GM12874 (cell line): ENCODE measurements at regions not wholly inside any gene's neighbourhood (a gene's known extent, or its start where the extent isn't known, plus 50 kb on each side); places are given as distances from the start of the nearest gene placed in this dataset.

Experiments used
- TF ChIP-seq, protein P1 (sequence below): IDR thresholded peaks from 2 replicates; pipeline ENCODE4 v1.5.1; 2011; ENCODE audit warnings: low read depth, mild to moderate bottlenecking, control low read depth, low read length, moderate library complexity; ENCODE audit not compliant: insufficient read depth

DNA sequence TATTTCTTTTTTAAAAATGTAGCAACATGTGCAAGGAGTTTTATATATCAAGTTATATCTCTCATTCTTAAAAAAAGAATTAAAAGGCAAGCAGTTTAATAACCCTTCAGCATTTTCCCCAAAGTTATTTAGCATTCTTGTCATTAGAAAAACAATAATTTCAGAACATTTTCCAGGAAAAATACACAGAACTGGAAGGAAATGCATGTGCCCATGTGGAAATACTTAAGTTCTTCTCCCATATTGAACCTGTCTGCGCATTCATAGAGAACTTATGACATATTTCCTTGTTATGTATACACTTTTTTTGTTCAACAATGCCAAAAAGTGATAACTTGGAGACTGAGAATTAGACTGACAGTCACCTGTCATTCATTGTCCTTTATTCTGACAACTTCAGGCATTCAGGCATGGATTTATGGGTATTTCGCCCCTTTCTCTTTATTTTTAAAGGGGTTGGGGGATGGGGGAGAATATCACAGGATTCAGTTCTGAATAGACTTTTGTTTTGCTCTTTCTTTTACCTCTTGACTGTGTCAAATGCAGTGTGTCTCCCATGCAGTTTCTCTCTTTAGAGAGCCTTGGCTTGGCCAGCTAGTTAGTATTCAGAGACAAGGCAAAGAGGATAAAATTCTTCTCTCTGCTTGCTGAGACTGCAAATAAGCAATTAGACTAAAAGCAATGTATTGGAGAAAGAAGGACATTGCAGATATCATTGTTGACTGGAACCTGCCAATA is 701.0 kb downstream of the NR2F1-AS1 start:
- TF ChIP-seq, protein P1, sequence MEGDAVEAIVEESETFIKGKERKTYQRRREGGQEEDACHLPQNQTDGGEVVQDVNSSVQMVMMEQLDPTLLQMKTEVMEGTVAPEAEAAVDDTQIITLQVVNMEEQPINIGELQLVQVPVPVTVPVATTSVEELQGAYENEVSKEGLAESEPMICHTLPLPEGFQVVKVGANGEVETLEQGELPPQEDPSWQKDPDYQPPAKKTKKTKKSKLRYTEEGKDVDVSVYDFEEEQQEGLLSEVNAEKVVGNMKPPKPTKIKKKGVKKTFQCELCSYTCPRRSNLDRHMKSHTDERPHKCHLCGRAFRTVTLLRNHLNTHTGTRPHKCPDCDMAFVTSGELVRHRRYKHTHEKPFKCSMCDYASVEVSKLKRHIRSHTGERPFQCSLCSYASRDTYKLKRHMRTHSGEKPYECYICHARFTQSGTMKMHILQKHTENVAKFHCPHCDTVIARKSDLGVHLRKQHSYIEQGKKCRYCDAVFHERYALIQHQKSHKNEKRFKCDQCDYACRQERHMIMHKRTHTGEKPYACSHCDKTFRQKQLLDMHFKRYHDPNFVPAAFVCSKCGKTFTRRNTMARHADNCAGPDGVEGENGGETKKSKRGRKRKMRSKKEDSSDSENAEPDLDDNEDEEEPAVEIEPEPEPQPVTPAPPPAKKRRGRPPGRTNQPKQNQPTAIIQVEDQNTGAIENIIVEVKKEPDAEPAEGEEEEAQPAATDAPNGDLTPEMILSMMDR: no peak

DNA sequence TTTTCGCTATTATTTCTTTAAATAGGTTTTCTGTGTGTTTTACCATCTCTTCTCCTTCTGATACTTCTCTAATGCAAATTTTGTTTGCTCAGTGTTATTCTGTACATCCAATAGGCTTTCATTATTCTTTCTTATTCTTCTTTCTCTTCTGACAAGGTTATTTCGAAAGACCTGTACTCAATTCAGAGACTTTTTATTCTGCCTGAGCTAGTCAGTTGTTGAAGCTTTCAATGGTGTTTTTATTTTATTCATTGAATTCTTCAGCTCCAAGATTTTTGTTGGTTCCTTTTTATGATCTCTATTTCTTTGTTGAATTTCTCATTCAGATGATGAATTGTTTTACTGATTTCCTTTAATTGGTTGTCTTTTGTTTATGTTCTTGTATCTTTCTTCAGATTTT is 706.2 kb downstream of the NR2F1-AS1 start:
- TF ChIP-seq, protein P1: no peak

DNA sequence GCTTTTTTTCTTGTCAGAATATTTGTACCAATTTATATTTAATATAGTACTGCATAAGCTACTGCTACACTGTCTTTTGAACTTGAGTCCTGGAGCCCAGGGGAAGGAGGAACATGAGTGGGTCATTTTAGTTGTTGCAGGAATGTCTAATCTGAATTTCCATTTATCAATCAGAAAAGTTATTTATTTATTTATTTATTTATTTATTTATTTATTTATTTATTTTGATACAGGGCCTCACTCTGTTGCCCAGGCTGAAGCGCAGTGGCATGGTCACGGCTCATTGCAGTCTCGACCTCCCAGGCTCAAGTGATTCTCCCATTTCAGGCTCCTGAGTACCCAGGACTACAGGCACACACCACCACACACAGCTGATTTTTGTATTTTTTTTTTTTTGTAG is 712.6 kb downstream of the NR2F1-AS1 start:
- TF ChIP-seq, protein P1: no peak

DNA sequence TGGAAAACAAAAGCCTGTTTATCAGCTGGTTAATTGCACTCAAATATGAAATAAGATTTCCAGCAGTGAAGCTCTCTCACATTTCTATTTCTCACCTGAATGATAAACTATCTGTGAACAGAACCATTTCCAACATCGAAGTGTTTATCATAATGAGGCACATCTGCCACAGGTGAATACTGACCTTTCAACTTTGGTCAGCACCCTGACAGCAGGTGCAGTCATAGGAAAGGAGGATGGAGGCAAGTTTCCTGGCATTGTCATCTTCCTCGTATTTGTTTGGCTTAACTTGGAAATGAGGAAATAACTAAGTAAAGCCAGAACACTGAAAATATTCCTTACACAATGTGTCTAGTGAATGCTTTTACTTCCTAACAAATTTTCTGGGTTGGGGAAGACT is 716.4 kb downstream of the NR2F1-AS1 start:
- TF ChIP-seq, protein P1: no peak

DNA sequence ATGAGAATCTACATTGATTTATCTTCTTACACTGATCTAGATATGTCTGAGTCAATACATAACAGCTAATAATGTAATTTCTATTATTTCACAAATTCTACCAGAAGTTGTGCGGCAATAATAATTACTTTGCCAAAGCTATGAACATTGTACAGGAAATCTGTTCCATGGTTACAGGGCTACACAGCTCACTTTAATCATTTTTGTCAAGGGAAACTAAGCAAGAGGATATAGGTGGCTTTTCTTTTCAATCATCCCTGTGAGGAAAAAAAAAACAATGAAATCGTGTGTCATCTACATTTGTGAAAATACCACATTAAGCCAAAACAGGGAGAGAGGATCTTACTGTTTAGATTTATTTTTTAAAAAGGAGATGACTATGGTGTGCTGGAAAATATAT is 717.4 kb downstream of the NR2F1-AS1 start:
- TF ChIP-seq, protein P1: no peak

DNA sequence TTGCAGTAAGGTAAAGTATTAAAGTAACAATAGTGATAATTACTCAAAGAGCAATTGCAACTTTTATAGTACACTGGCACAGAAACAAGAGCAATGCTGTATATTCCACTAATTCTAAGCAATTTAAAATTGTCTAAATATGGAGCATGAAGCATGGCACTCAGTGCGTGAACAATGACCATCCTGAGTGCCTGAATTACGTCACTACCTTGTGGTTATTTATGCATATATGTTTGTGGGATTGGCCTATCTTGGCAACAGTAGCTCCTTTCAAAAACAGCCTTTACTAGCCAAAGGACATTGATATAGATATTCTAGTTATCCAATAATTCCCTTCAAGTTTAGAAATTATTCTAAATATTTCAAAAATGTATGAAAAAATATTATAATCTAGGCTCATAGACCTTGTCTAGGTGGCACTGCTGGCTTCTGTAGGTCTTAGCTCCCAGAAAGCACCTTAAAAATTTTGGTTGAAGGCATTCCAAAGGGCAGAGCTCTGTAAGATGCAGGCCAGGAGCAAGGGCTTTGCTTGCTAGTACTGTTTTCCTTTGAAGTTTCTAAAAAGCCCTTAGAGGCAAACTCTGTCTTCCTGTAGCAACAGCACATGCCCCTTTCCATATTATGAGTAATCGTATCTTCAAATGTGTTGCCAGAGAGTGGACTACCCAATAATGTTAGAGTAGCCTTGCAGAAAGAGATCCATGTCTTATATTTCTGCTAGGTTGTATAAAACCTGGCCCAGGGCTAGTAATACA is 719.3 kb downstream of the NR2F1-AS1 start:
- TF ChIP-seq, protein P1: no peak

DNA sequence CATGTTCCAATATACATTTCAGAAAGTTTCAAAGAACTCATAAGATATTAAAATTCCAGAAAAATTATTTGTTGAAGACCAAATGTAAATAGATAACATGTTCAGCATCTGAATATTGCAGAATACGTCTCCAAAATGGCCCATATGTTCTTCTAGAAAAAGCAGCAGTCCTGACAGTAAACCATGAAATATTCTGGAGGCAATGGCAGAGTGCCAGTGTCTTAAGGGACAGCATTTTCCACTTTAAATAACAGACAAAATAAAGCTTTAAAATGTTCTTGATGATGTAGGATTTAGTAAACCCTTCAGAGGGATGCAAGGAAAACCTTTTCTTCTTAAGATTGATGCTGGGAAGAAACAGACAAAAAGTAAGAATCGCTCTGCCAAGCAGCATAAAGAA is 721.0 kb downstream of the NR2F1-AS1 start:
- TF ChIP-seq, protein P1: no peak
